ENCODE measurements at regions not wholly inside any gene's neighbourhood (a gene's known extent, or its start where the extent isn't known, plus 50 kb on each side); places are given as distances from the start of the nearest gene placed in this dataset.

DNA sequence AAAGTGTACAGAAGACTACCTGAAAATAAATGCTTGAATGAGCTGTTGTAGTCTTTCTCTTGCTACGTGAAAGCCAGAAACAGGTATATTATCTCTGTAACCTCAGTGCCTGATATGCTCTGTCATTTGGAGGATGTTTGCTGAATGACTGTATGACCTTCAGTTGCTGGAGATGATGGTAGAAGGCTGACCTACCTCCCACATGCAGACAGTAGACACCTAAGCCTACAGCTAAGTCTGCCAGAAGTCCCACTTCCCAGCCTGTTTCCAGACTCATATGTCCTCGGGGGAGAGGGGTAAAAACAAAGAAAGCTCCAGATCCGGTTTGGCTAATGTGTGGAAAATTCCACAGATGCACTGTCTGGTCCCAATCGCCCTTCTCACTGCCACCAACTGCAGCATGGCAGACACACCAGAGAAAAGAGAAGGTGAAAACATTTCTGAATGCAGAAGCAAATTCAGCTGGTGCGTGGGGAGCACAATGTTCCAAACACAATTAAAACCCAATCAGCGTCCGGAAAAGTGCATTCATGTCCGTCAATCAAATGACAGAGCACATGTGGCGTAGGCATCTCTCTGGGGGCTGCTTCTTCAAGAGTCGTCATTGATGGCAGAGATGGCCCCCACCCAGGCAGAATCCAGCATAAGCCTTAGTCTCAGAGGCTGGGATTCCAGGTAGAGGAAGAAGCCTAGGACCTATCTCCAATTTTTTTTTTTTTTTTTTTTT is 76.3 kb upstream of the TBX3 start:
- peaks cover 4% of the 10 kb centered on the region for H3K9me3 ChIP-seq (replicated peaks; ENCODE audit: control insufficient read depth, insufficient read depth, low read length)

More for the DNA sequence above, 76.3 kb upstream of the TBX3 start:
- H3K79me2 ChIP-seq (ENCODE audit: control insufficient read depth, insufficient read depth, low read length), result no peaks in the 10 kb centered on the region
- CTCF ChIA-PET, result no interaction called here
- FAIRE-seq (no peak), DNase-seq (ENCODE audit: low read depth, low spot score) (no peak)
- H3K4me3 ChIP-seq (replicated peaks in 1 of 3; ENCODE audit: insufficient read depth in 1 of 3, low read depth in 1 of 3, low read length in 3 of 3), result no peak overlapping the region
- H3K27me3 ChIP-seq (ENCODE audit: control insufficient read depth in 2 of 2, insufficient read depth in 2 of 2, low read length in 2 of 2), result no peaks in the 10 kb centered on the region
- H2AFZ ChIP-seq (ENCODE audit: low read depth, low read length), result no peak overlapping the region
- intact Hi-C loops (cut with micrococcal nuclease), result no loop called here
- dilution Hi-C loops (cut with MboI; ENCODE audit: extremely low pct_ligation_motif_present, low sequenced_read_pairs), result no loop called here
- TF ChIP-seq GATA2 (IDR thresholded peaks at IDR 0.05; ENCODE audit: insufficient read depth, insufficient read length, low read depth, low read length) (no peak), POLR2A (IDR thresholded peaks at IDR 0.05; ENCODE audit: low read depth, low read length) (no peak), MAX (IDR thresholded peaks at IDR 0.05; ENCODE audit: insufficient read depth, insufficient read length) (no peak), MYC (IDR thresholded peaks at IDR 0.05; ENCODE audit: low read depth, low read length) (no peak), JUN (IDR thresholded peaks at IDR 0.05; ENCODE audit: borderline replicate concordance, insufficient read depth, insufficient read length, low read depth) (no peak), EZH2 (IDR thresholded peaks at IDR 0.05; ENCODE audit: borderline replicate concordance, low read depth, low read length, severe bottlenecking) (no peak), FOS (IDR thresholded peaks at IDR 0.05; ENCODE audit: borderline replicate concordance, insufficient read depth, low read length) (no peak), POLR2AphosphoS5 (IDR thresholded peaks at IDR 0.05; ENCODE audit: insufficient read depth, low read depth, low read length) (no peak)
- TF ChIP-seq, protein P1, sequence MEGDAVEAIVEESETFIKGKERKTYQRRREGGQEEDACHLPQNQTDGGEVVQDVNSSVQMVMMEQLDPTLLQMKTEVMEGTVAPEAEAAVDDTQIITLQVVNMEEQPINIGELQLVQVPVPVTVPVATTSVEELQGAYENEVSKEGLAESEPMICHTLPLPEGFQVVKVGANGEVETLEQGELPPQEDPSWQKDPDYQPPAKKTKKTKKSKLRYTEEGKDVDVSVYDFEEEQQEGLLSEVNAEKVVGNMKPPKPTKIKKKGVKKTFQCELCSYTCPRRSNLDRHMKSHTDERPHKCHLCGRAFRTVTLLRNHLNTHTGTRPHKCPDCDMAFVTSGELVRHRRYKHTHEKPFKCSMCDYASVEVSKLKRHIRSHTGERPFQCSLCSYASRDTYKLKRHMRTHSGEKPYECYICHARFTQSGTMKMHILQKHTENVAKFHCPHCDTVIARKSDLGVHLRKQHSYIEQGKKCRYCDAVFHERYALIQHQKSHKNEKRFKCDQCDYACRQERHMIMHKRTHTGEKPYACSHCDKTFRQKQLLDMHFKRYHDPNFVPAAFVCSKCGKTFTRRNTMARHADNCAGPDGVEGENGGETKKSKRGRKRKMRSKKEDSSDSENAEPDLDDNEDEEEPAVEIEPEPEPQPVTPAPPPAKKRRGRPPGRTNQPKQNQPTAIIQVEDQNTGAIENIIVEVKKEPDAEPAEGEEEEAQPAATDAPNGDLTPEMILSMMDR (IDR thresholded peaks at IDR 0.05; ENCODE audit: extremely low read depth in 1 of 2, insufficient read depth in 1 of 2, low read depth in 1 of 2, low read length in 2 of 2), result no peak
- H3K4me2 ChIP-seq (ENCODE audit: insufficient read depth, low read length), result no peak overlapping the region
- no peaks in the 10 kb centered on the region for H3K36me3 ChIP-seq (ENCODE audit: control insufficient read depth in 2 of 2, extremely low read depth in 1 of 2, insufficient read depth in 2 of 2, low read length in 2 of 2)
- H3K4me1 ChIP-seq (ENCODE audit: control insufficient read depth, extremely low read depth, insufficient read depth, low read length), result no peaks in the 10 kb centered on the region
- no peaks in the 10 kb centered on the region for H3K9me1 ChIP-seq (replicated peaks; ENCODE audit: control insufficient read depth, extremely low read depth, insufficient read depth, low read length)
- BruUV-seq (replicated peaks), result no TSS peak
- H3K27ac ChIP-seq (ENCODE audit: insufficient read depth, low read depth, low read length), result no peak overlapping the region
- no peak overlapping the region for H3K9ac ChIP-seq (replicated peaks; ENCODE audit: extremely low read depth, insufficient read depth, low read length)
- POLR2A ChIA-PET, result no interaction called here
- no peaks in the 10 kb centered on the region for H4K20me1 ChIP-seq (replicated peaks; ENCODE audit: control insufficient read depth, extremely low read depth, insufficient read depth, low read length)

All from endothelial cell of umbilical vein (primary cell).